ENCODE measurements at regions not wholly inside any gene's neighbourhood (a gene's known extent, or its start where the extent isn't known, plus 50 kb on each side); places are given as distances from the start of the nearest gene placed in this dataset.
"Not testable (repeated sequence)": the region's sequence is repeated elsewhere in the genome, so short reads cannot be mapped to it uniquely, and the experiment has no call there.

DNA sequence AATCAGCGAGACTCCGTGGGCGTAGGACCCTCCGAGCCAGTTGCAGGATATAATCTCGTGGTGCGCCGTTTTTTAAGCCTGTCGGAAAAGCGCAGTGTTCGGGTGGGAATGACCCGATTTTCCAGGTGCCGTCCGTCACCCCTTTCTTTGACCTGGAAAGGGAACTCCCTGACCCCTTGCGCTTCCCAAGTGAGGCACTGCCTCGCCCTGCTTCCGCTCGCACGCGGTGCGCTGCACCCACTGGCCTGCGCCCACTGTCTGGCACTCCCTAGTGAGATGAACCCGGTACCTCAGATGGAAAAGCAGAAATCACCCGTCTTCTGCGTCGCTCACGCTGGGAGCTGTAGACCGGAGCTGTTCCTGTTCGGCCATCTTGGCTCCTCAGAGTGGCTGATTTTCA is 249.6 kb upstream of the VCX start:
- H3K27ac ChIP-seq (ENCODE audit: low read length); H3K9me3 Mint-ChIP-seq; H3K4me3 Mint-ChIP-seq; H3K36me3 ChIP-seq (ENCODE audit: control insufficient read depth in 2 of 2, extremely low read depth in 1 of 2, insufficient read depth in 1 of 2, low read length in 1 of 2); H3K4me3 ChIP-seq (ENCODE audit: control insufficient read depth in 1 of 2, extremely low read depth in 1 of 2, low read length in 1 of 2); H3K27me3 ChIP-seq (replicated peaks in 1 of 2; ENCODE audit: control insufficient read depth in 2 of 2, extremely low read depth in 1 of 2, insufficient read depth in 2 of 2, low read length in 1 of 2); CTCF ChIA-PET; H3K4me1 ChIP-seq (ENCODE audit: control insufficient read depth in 1 of 2, extremely low read depth in 1 of 2, insufficient read depth in 2 of 2, low read length in 2 of 2); ATAC-seq (replicated peaks in 1 of 4); POLR2A ChIA-PET; H3K9me3 ChIP-seq; H3K36me3 Mint-ChIP-seq; H3K4me1 Mint-ChIP-seq; DNase-seq; H3K27me3 Mint-ChIP-seq; H3K27ac Mint-ChIP-seq: not testable (repeated sequence)
- WGBS (ENCODE audit: insufficient coverage): 93% methylated on average over 10 of the region's 28 CpGs

DNA sequence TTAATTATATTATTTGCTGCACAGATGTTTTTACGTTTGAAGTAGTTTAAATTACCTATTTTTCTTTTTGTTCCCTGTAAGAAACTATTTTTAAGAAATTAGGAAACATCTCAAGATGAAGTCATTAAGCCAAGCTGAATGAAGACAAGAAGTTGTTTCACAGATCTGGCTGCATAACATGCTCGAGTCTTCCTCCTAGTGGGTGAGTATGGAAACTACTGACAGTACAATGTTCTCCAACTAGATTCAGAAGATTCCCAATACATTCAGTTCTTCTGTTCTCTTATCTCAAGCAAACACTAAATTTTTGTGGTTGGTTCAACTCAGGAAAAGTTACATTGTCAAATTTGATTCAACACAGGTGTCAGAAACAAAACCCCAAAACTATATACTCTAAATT is 256.8 kb upstream of the VCX start:
- Histone ChIP-seq H3K27me3 (replicated peaks in 1 of 2; ENCODE audit: control insufficient read depth in 2 of 2, extremely low read depth in 1 of 2, insufficient read depth in 2 of 2, low read length in 1 of 2) (no peaks in the 10 kb centered on the region), H3K9me3 (no peaks in the 10 kb centered on the region), H3K4me3 (ENCODE audit: control insufficient read depth in 1 of 2, extremely low read depth in 1 of 2, low read length in 1 of 2) (no peak overlapping the region), H3K27ac (ENCODE audit: low read length) (no peak overlapping the region), H3K36me3 (ENCODE audit: control insufficient read depth in 2 of 2, extremely low read depth in 1 of 2, insufficient read depth in 1 of 2, low read length in 1 of 2) (no peaks in the 10 kb centered on the region), H3K4me1 (ENCODE audit: control insufficient read depth in 1 of 2, extremely low read depth in 1 of 2, insufficient read depth in 2 of 2, low read length in 2 of 2) (no peaks in the 10 kb centered on the region)
- no CpG with 5 or more reads among the region's 2 CpGs for WGBS (ENCODE audit: insufficient coverage)
- no peak overlapping the region for H3K27ac Mint-ChIP-seq
- no peaks in the 10 kb centered on the region for H3K36me3 Mint-ChIP-seq
- no peaks in the 10 kb centered on the region for H3K4me1 Mint-ChIP-seq
- POLR2A ChIA-PET: no interaction called here
- DNase-seq (no peak), ATAC-seq (replicated peaks in 1 of 4) (no peak)
- H3K4me3 Mint-ChIP-seq: no peak overlapping the region
- CTCF ChIA-PET: no interaction called here
- H3K9me3 Mint-ChIP-seq: peaks cover 0 to 2% (median 0%) of the 10 kb centered on the region in 3 donors
- H3K27me3 Mint-ChIP-seq: no peaks in the 10 kb centered on the region

DNA sequence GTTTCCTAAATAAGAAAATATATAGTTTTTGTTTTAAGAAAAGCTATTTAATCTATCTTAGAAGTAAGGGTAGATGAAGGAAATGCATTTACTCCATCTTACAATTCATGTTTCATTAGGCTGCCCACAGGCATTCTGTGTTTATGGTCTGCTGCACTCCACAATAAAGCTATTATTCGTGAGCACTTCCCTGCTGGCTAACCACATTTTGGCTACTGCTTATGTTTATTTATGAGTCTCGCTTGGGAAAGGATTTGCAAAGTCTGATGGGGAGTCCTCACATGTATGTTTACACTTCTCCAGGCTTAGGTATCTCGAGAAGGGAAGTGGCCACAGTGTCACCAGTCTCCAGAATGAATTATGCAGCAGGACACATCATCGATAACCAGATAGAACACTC is 260.8 kb upstream of the VCX start:
- no peaks in the 10 kb centered on the region for H3K27me3 ChIP-seq (replicated peaks in 1 of 2; ENCODE audit: control insufficient read depth in 2 of 2, extremely low read depth in 1 of 2, insufficient read depth in 2 of 2, low read length in 1 of 2)
- Mint-ChIP-seq H3K4me1 (no peaks in the 10 kb centered on the region), H3K27me3 (no peaks in the 10 kb centered on the region), H3K36me3 (no peaks in the 10 kb centered on the region), H3K9me3 (peaks cover under 1 to 4% (median 3%) of the 10 kb centered on the region in 3 donors), H3K27ac (no peak overlapping the region), H3K4me3 (no peak overlapping the region)
- H3K4me3 ChIP-seq (ENCODE audit: control insufficient read depth in 1 of 2, extremely low read depth in 1 of 2, low read length in 1 of 2): no peak overlapping the region
- ChIA-PET POLR2A (no interaction called here), CTCF (no interaction called here)
- H3K9me3 ChIP-seq: no peaks in the 10 kb centered on the region
- WGBS (ENCODE audit: insufficient coverage): no CpG with 5 or more reads among the region's 4 CpGs
- DNase-seq (no peak), ATAC-seq (replicated peaks in 1 of 4) (no peak)
- H3K4me1 ChIP-seq (ENCODE audit: control insufficient read depth in 1 of 2, extremely low read depth in 1 of 2, insufficient read depth in 2 of 2, low read length in 2 of 2): no peaks in the 10 kb centered on the region
- H3K27ac ChIP-seq (ENCODE audit: low read length): no peak overlapping the region
- H3K36me3 ChIP-seq (ENCODE audit: control insufficient read depth in 2 of 2, extremely low read depth in 1 of 2, insufficient read depth in 1 of 2, low read length in 1 of 2): no peaks in the 10 kb centered on the region

DNA sequence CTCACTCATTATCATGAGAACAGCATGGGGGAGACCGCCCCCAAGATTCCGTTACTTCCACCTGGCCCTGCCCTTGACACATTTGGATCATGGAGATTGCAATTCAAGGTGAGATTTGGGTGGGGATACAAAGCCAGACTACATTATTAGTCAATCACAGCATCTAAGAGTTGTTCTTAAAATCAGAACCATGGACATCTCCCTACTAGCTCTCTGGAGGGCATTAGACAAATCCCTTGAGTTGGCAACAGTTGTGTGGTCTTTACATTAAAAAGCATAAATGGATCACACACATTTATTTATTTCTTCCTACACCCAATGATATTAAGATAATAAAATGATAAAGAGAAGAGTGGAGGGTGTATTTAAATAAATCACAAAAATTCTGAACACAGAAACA is 262.8 kb upstream of the VCX start:
- ChIA-PET CTCF (no interaction called here), POLR2A (no interaction called here)
- Histone ChIP-seq H3K4me1 (ENCODE audit: control insufficient read depth in 1 of 2, extremely low read depth in 1 of 2, insufficient read depth in 2 of 2, low read length in 2 of 2) (no peaks in the 10 kb centered on the region), H3K9me3 (no peaks in the 10 kb centered on the region), H3K27ac (ENCODE audit: low read length) (no peak overlapping the region), H3K36me3 (ENCODE audit: control insufficient read depth in 2 of 2, extremely low read depth in 1 of 2, insufficient read depth in 1 of 2, low read length in 1 of 2) (no peaks in the 10 kb centered on the region), H3K4me3 (ENCODE audit: control insufficient read depth in 1 of 2, extremely low read depth in 1 of 2, low read length in 1 of 2) (no peak overlapping the region), H3K27me3 (replicated peaks in 1 of 2; ENCODE audit: control insufficient read depth in 2 of 2, extremely low read depth in 1 of 2, insufficient read depth in 2 of 2, low read length in 1 of 2) (no peaks in the 10 kb centered on the region)
- no peak overlapping the region for H3K4me3 Mint-ChIP-seq
- no CpG with 5 or more reads among the region's 2 CpGs for WGBS (ENCODE audit: insufficient coverage)
- no peaks in the 10 kb centered on the region for H3K4me1 Mint-ChIP-seq
- no peaks in the 10 kb centered on the region for H3K27me3 Mint-ChIP-seq
- H3K27ac Mint-ChIP-seq: no peak overlapping the region
- DNase-seq (no peak), ATAC-seq (replicated peaks in 1 of 4) (no peak)
- H3K9me3 Mint-ChIP-seq: peaks cover 2 to 10% (median 4%) of the 10 kb centered on the region in 3 donors
- H3K36me3 Mint-ChIP-seq: no peaks in the 10 kb centered on the region

DNA sequence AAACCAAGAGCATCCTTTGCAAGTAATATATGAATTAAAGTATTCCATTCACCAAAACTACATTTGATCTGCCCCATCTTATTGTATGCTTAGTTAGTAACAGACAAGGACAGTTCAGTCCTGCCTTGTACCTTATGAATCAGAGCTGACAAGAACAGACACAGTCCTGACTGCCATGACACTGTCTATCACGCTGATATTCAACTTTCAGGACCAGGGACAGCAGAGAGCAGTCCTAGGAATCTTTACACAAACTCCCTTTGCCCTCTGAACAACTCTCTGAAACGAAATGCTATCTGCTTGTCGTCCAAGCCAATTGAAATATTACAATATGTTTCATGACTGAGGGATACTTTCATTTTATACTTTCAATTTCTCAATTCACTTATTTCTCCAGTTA is 268.6 kb upstream of the VCX start:
- no peak for ATAC-seq (replicated peaks in 1 of 4)
- Mint-ChIP-seq H3K4me1 (no peaks in the 10 kb centered on the region), H3K27ac (no peak overlapping the region), H3K36me3 (no peaks in the 10 kb centered on the region), H3K4me3 (no peak overlapping the region), H3K9me3 (peaks cover 2 to 6% (median 4%) of the 10 kb centered on the region in 3 donors), H3K27me3 (no peaks in the 10 kb centered on the region)
- ChIA-PET CTCF (no interaction called here), POLR2A (no interaction called here)
- no peaks in the 10 kb centered on the region for H3K36me3 ChIP-seq (ENCODE audit: control insufficient read depth in 2 of 2, extremely low read depth in 1 of 2, insufficient read depth in 1 of 2, low read length in 1 of 2)
- no CpG with 5 or more reads among the region's 3 CpGs for WGBS (ENCODE audit: insufficient coverage)
- H3K4me3 ChIP-seq (ENCODE audit: control insufficient read depth in 1 of 2, extremely low read depth in 1 of 2, low read length in 1 of 2): no peak overlapping the region
- no peaks in the 10 kb centered on the region for H3K9me3 ChIP-seq
- H3K4me1 ChIP-seq (ENCODE audit: control insufficient read depth in 1 of 2, extremely low read depth in 1 of 2, insufficient read depth in 2 of 2, low read length in 2 of 2): no peaks in the 10 kb centered on the region
- no peaks in the 10 kb centered on the region for H3K27me3 ChIP-seq (replicated peaks in 1 of 2; ENCODE audit: control insufficient read depth in 2 of 2, extremely low read depth in 1 of 2, insufficient read depth in 2 of 2, low read length in 1 of 2)
- DNase-seq: no peak
- H3K27ac ChIP-seq (ENCODE audit: low read length): no peak overlapping the region

DNA sequence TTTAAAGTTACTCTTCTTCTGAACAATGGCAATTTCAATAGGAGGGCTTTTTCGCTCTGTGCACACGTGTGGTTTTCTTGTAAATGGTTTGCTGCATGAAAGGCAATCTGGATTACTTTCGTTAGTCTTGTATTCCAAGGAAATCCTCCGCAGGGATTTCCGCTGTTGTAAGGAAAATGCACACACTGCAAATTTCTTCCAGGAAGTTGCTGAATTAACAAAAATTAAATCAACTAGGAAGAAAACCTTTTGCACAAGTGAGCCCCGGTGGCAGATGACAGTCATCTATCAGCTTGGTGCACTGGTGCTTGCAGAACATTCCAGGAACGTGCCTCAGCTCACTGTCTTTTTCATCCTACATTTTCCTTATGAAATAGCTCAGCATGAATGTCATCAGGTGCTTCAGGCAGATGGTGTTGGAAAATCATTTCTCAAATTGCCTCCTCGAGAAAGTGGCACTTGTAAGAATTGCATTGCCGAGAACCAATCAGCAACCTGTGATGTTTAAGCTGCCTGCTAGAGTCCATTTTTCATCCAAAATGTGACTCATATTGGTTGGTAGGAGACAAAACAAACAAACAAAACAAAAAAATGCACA is 272.4 kb upstream of the VCX start:
- Histone ChIP-seq H3K27me3 (replicated peaks in 1 of 2; ENCODE audit: control insufficient read depth in 2 of 2, extremely low read depth in 1 of 2, insufficient read depth in 2 of 2, low read length in 1 of 2) (no peaks in the 10 kb centered on the region), H3K9me3 (no peaks in the 10 kb centered on the region), H3K27ac (ENCODE audit: low read length) (no peak overlapping the region), H3K4me3 (ENCODE audit: control insufficient read depth in 1 of 2, extremely low read depth in 1 of 2, low read length in 1 of 2) (no peak overlapping the region), H3K4me1 (ENCODE audit: control insufficient read depth in 1 of 2, extremely low read depth in 1 of 2, insufficient read depth in 2 of 2, low read length in 2 of 2) (no peaks in the 10 kb centered on the region), H3K36me3 (ENCODE audit: control insufficient read depth in 2 of 2, extremely low read depth in 1 of 2, insufficient read depth in 1 of 2, low read length in 1 of 2) (no peaks in the 10 kb centered on the region)
- Mint-ChIP-seq H3K4me1 (no peaks in the 10 kb centered on the region), H3K27ac (no peak overlapping the region), H3K27me3 (no peaks in the 10 kb centered on the region), H3K36me3 (no peaks in the 10 kb centered on the region), H3K4me3 (no peak overlapping the region), H3K9me3 (peaks cover 0 to 5% (median 3%) of the 10 kb centered on the region in 3 donors)
- ChIA-PET CTCF (no interaction called here), POLR2A (no interaction called here)
- DNase-seq (no peak), ATAC-seq (replicated peaks in 1 of 4) (no peak)
- no CpG with 5 or more reads among the region's 9 CpGs for WGBS (ENCODE audit: insufficient coverage)

DNA sequence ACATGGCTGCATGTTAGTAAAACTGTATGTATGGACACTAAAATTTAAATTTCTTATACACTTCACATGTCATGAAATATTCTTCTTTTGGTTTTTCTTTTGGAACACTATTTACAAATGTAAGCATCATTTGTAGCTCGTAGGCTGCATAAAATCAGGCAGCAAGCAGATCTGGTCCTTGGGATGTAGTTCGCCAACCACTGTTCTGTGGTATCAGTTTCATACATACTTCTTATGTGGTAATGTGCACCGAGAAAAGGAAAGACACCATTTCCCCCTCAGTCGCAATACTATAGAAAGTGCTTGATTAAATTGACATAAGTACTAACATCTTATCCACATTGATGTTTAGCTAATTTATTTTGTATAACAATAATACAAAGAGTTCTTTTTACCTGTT is 274.4 kb upstream of the VCX start:
- Mint-ChIP-seq H3K27ac (no peak overlapping the region), H3K9me3 (peaks cover 0 to 5% (median 3%) of the 10 kb centered on the region in 3 donors), H3K27me3 (no peaks in the 10 kb centered on the region), H3K36me3 (no peaks in the 10 kb centered on the region), H3K4me3 (no peak overlapping the region), H3K4me1 (no peaks in the 10 kb centered on the region)
- POLR2A ChIA-PET: no interaction called here
- no peak for DNase-seq
- no peak overlapping the region for H3K27ac ChIP-seq (ENCODE audit: low read length)
- H3K4me1 ChIP-seq (ENCODE audit: control insufficient read depth in 1 of 2, extremely low read depth in 1 of 2, insufficient read depth in 2 of 2, low read length in 2 of 2): no peaks in the 10 kb centered on the region
- no peak for ATAC-seq (replicated peaks in 1 of 4)
- H3K9me3 ChIP-seq: no peaks in the 10 kb centered on the region
- H3K4me3 ChIP-seq (ENCODE audit: control insufficient read depth in 1 of 2, extremely low read depth in 1 of 2, low read length in 1 of 2): no peak overlapping the region
- no CpG with 5 or more reads among the region's 4 CpGs for WGBS (ENCODE audit: insufficient coverage)
- no peaks in the 10 kb centered on the region for H3K27me3 ChIP-seq (replicated peaks in 1 of 2; ENCODE audit: control insufficient read depth in 2 of 2, extremely low read depth in 1 of 2, insufficient read depth in 2 of 2, low read length in 1 of 2)
- H3K36me3 ChIP-seq (ENCODE audit: control insufficient read depth in 2 of 2, extremely low read depth in 1 of 2, insufficient read depth in 1 of 2, low read length in 1 of 2): no peaks in the 10 kb centered on the region
- CTCF ChIA-PET: no interaction called here

Measured in T-cell (primary cell).